AG08396 (cell line): ENCODE measurements at regions not wholly inside any gene's neighbourhood (a gene's known extent, or its start where the extent isn't known, plus 50 kb on each side); places are given as distances from the start of the nearest gene placed in this dataset.
"Not testable (repeated sequence)": the region's sequence is repeated elsewhere in the genome, so short reads cannot be mapped to it uniquely, and the experiment has no call there.

ENCODE experiments used
- DNase-seq: peaks from one replicate; pipeline ENCODE4 v3.0.0; 2012; ENCODE audit warnings: low spot score, mixed read lengths

DNA sequence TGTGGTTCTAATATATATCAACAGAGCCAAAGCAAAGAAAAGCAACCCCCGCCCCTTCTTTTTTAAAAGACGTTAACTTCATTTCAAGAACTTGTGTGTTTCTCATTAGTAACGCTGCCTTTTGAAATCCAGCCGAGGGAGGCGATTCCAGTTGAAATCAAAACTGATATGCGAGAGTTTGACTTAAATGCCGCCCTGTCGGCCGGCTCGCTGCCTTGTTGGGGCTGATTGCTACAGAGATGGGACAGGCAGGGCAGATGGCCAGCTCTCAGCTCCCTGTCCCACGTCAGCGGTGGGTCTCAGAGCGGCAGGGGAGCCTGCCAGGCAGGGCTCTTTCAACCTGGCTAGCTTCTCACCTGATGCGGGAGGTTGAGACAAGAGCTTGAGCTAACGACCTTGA, 51.9 kb upstream of the ALX4 start:
- no peak for DNase-seq

DNA sequence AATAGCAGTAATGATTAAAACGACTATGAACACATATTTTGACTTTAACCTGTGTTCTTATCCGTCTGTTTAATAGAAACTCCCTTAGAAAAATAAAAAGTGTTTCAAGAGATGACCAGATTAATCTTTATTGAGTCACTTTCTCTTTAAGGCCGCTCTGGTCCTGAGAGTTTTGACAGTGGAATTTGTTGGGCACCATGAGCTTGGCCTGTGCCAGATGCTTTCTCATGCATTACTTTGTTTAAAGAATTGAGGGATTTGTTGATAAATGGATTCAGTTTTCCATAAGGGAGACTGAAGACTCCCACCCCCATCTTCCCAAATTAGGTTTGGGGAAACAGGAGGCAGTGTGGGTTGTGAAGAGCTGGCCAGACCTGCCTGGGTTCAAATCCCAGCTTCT, 53.2 kb upstream of the ALX4 start:
- no peak for DNase-seq

DNA sequence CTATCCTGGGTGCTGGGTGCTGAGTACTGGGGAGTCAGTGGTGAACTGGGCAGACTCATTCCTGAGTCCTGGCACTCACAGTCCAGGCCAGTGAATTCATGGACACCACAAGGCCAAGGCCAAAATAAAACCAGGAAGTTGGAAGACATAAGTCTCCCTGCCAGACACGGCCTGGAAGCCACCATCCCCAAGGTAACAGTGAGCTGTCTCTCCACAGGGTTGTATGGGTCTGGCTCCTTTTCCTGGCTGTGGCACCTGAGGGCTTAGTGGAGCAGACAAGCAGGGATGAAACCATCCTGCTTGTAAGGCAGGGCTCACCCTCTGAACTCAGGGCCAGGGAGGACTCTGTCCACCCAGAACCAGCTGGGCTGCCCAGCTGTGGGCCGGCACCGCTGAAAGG, 54.7 kb upstream of the ALX4 start:
- no peak for DNase-seq

DNA sequence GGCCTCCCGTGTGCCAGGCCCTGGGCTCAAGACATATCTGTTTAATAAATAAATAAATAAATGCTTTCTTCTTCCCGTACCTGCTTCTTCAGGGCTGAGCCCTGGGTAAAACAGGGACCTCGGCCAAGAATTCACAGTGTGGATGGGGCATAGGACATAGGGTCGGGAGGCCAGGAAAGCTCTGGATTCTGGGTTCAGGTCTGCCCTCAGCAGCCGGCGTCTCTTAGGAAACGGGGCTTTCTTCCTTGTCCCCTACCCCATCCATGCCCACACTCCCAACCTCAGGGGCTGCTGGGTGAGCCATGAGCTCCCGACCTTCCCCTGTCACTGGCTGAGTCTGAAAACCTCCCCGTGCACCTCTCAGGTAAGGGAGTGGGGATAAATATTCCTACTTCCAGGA, 55.7 kb upstream of the ALX4 start:
- no peak for DNase-seq

GRCh38 chr11:44366026-44366425, 56.1 kb upstream of the ALX4 start:
- no peak for DNase-seq

DNA sequence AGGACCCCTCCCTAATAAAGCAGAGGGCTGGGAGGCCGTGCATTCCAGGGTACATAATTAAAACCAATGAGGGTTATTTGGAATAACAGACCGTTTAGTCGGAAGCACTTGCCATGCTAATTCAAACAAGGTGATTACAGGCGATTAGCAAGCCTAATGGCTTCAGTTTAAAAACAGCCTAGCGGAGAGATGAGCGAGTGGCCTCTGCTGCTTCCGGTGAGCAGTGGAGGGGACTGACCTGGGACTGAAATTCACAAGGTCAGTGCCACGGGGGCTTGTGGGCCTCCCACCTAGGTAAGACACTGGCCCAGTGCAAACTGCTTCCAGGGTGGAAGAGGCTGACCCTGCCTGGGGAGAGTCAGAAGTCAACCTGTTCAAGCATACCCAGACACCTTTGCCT, 56.8 kb upstream of the ALX4 start:
- no peak for DNase-seq

DNA sequence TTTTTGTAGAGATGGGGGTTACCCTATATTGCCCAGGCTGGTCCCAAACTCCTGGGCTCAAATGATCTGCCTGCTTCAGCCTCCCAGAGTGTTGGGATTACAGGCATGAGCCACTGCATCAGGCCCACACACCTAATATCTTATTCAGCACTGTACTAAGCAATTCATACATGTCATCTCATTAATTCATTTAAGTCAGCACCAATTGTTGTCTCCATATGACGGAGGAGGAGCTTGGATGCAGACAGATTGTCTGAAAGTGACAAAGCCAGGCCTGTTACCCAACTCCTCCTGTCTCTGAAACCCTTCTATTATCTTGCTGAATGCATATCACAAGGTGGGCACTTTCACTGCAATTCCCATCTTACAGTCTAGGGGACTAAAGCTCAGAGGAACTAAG, 57.5 kb upstream of the ALX4 start:
- DNase-seq, result no peak

DNA sequence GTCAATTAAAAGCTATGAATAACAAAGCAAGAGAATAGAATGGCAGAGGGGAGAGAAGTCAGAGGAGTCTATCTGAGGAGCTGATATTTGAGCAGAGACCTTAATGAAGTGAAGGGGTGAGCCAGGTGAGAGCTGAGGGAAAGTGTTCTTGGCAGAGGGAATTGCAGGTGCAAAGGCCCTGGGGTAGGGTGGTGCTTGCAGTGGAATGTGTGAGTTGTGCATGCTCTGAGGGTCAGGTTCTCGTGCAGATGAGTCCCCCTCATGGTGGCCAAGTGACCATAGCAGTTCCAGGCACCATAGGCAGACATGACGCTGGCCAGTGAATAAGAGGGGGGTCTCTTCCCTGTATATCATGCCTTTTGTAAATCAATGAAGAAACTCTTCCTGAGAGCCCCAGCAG, 58.9 kb upstream of the ALX4 start:
- no peak for DNase-seq

DNA sequence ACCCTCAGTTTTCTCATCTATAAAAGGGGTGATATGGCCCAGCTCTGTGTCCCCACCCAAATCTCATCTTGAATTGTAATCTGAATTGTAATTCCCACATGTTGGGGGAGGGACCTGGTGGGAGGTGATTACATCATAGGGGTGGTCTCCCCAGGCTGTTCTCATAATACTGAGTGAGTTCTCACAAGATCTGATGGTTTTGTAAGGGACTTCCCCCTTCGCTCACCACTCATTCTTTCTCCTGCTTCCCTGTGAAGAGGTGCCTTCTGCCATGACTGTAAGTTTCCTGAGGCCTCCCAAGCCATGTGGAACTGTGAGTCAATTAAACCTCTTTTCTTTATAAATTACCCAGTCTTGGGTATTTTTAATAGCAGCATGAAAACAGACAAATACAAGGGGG, 61.1 kb upstream of the ALX4 start:
- not testable (repeated sequence) for DNase-seq

- no peak for DNase-seq
These were observed 61.8 kb upstream of the ALX4 start for GRCh38 chr11:44371706-44372105.

GRCh38 chr11:44372989-44373388, 63.0 kb upstream of the ALX4 start:
- DNase-seq, result no peak

- no peak for DNase-seq
These were observed 64.1 kb upstream of the ALX4 start for GRCh38 chr11:44374001-44374400.

GRCh38 chr11:44376423-44376822, 66.5 kb upstream of the ALX4 start:
- DNase-seq, result no peak

DNA sequence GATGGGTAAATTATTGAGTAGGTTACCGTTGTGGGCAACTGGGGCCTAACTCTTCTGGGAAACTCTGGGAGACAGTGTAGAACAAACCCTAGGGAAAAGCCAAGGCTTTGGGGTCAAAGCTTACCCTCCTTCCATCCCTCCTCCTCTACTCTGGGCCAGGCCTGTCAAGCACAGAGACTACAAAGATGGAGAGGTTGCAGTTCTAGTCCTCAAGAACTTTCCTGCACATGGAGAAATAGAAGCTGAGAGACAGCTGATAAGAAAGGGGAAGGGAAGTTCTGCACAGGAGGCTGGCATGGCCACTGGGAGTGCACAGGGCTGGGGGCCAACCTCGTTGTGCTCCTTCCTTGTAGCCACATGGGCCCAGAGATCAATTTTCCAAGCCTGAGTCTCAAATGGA, 67.2 kb upstream of the ALX4 start:
- no peak for DNase-seq

DNA sequence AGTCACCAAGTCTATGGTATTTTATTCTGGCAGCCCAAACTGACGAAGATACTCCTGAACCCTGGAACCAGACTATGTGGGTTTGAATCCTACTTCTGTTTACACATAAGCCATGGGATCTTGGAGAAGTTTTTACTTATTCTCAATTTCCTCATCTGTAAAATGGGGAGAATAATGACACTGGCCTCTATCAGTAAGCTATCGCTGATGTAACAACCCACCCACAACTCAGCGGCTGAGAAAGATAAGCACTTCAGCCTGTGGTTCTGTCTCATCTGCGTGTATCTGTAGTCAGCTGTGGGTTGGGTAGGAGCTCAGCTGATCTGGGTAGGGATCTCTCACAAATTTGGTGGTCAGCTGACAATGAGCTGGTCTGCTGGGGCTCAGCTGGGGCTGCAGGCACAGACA, 68.0 kb upstream of the ALX4 start:
- no peak for DNase-seq

- no peak for DNase-seq
These were observed 69.4 kb upstream of the ALX4 start for GRCh38 chr11:44379141-44380008.

DNA sequence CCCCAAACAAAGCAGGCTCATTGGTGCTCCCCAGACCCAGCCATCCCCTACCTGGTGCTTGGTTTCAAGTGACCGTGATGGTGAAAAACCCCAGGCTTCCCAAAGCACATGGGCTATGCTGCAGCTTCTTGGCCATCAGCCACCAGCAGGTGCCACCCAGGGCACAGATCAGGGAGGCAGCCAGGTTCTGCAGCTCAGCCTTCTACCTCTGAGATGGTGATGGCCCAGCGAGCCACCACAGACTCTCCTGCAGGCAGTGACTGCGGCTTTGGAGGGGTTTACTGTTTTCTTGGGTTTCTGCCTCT, 70.0 kb upstream of the ALX4 start:
- DNase-seq, result no peak

- no peak for DNase-seq
These were observed 70.9 kb upstream of the ALX4 start for GRCh38 chr11:44380820-44381219.

GRCh38 chr11:44381261-44381660, 71.3 kb upstream of the ALX4 start:
- DNase-seq, result no peak

- no peak for DNase-seq
These were observed 72.2 kb upstream of the ALX4 start for GRCh38 chr11:44382118-44382517.

- no peak for DNase-seq
These were observed 72.8 kb upstream of the ALX4 start for GRCh38 chr11:44382656-44383240.

- DNase-seq, result no peak
These were observed 73.3 kb upstream of the ALX4 start for GRCh38 chr11:44383246-44383645.

- no peak for DNase-seq
These were observed 77.5 kb upstream of the ALX4 start for GRCh38 chr11:44387415-44387814.

GRCh38 chr11:44387825-44388224, 77.9 kb upstream of the ALX4 start:
- no peak for DNase-seq
